Prostate gland (tissue), 2 donors: ENCODE measurements at regions not wholly inside any gene's neighbourhood (a gene's known extent, or its start where the extent isn't known, plus 50 kb on each side); places are given as distances from the start of the nearest gene placed in this dataset.

Experiments used
- POLR2A ChIP-seq: fragments of 450-650 bp; IDR thresholded peaks from one replicate; pipeline ENCODE4 v1.6.1; 2016; ENCODE audit warnings: antibody characterized with exemption, mild to moderate bottlenecking
- POLR2AphosphoS5 ChIP-seq: sonication (generic); formaldehyde crosslinking; IDR thresholded peaks from one replicate; pipeline ENCODE4 v1.6.1; 2017; ENCODE audit warnings: antibody characterized with exemption
- TF ChIP-seq, protein P1 (sequence below), 4 experiments: fragments of 200-600 bp in 2 of 4; fragments of 450-650 bp in 2 of 4; sonication (generic) in 2 of 4; IDR thresholded peaks; 1 replicate in 3 of 4; 2 replicates in 1 of 4; pipeline ENCODE4 v1.5.1; 2016 to 2019; ENCODE audit warnings: antibody characterized with exemption in 4 of 4, mild to moderate bottlenecking in 2 of 4, moderate library complexity in 2 of 4

DNA sequence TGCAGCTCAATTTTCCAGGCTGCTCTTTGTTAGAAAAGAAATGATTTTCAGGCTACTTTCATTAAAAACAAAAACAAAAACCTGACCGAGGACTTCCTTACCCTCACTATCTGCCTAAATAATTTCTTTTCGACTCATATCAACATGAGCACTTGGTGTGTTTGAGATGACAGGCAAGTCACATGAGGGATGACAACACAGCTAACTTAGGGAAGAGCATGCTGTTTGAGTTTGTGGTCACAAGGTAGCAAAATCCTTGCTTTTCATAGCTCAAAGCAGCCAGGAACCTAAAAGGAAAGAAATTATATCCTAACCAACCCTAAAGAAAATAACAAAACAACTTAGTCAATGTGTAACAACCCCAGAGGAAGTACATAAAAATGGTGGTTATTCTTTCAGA is 459.5 kb downstream of the KIF16B start:
- TF ChIP-seq POLR2A (no peak), POLR2AphosphoS5 (no peak)
- TF ChIP-seq, protein P1, sequence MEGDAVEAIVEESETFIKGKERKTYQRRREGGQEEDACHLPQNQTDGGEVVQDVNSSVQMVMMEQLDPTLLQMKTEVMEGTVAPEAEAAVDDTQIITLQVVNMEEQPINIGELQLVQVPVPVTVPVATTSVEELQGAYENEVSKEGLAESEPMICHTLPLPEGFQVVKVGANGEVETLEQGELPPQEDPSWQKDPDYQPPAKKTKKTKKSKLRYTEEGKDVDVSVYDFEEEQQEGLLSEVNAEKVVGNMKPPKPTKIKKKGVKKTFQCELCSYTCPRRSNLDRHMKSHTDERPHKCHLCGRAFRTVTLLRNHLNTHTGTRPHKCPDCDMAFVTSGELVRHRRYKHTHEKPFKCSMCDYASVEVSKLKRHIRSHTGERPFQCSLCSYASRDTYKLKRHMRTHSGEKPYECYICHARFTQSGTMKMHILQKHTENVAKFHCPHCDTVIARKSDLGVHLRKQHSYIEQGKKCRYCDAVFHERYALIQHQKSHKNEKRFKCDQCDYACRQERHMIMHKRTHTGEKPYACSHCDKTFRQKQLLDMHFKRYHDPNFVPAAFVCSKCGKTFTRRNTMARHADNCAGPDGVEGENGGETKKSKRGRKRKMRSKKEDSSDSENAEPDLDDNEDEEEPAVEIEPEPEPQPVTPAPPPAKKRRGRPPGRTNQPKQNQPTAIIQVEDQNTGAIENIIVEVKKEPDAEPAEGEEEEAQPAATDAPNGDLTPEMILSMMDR (IDR thresholded peaks at IDR 0.05), result no peak
